Mesenchymal stem cell (in vitro differentiated cells and primary cell): ENCODE measurements at regions not wholly inside any gene's neighbourhood (a gene's known extent, or its start where the extent isn't known, plus 50 kb on each side); places are given as distances from the start of the nearest gene placed in this dataset.
"Not testable (repeated sequence)": the region's sequence is repeated elsewhere in the genome, so short reads cannot be mapped to it uniquely, and the experiment has no call there.

ENCODE experiments used
- DNase-seq: peaks from one replicate; pipeline ENCODE4 v3.0.0-alpha.2; 2013
- H2AFZ ChIP-seq: one replicate; pipeline ENCODE4 v1.6.1; 2013; ENCODE audit warnings: low read depth, mild to moderate bottlenecking, control low read depth, inconsistent platforms, low read length, moderate library complexity
- H2AK5ac ChIP-seq: 2 replicates; pipeline ENCODE4 v1.6.1; 2013; ENCODE audit warnings: low read length, moderate library complexity, mild to moderate bottlenecking, inconsistent platforms; ENCODE audit not compliant: severe bottlenecking
- H2BK120ac ChIP-seq: one replicate; pipeline ENCODE4 v1.6.1; 2013; ENCODE audit warnings: low read depth, mild to moderate bottlenecking, inconsistent platforms, low read length, moderate library complexity
- H2BK12ac ChIP-seq, 2 experiments: one replicate each; pipeline ENCODE4 v1.6.1; 2013; ENCODE audit warnings: inconsistent platforms in 2 of 2, low read length in 2 of 2, mild to moderate bottlenecking in 2 of 2, moderate library complexity in 2 of 2, control low read depth in 1 of 2
- H2BK15ac ChIP-seq: one replicate; pipeline ENCODE4 v1.6.1; 2013; ENCODE audit warnings: mild to moderate bottlenecking, low read depth, inconsistent platforms; ENCODE audit not compliant: poor library complexity, severe bottlenecking
- H2BK5ac ChIP-seq: 2 replicates; pipeline ENCODE4 v1.6.1; 2013; ENCODE audit warnings: low read depth, mild to moderate bottlenecking, low read length, control low read depth, inconsistent platforms; ENCODE audit not compliant: poor library complexity, severe bottlenecking
- H3K14ac ChIP-seq, 2 experiments: one replicate each; pipeline ENCODE4 v1.6.1; 2013; ENCODE audit warnings: inconsistent platforms in 2 of 2, low read length in 2 of 2, control low read depth in 1 of 2, mild to moderate bottlenecking in 1 of 2, moderate library complexity in 1 of 2
- H3K18ac ChIP-seq, 2 experiments: one replicate each; pipeline ENCODE4 v1.6.1; 2013; ENCODE audit warnings: inconsistent platforms in 2 of 2, low read length in 2 of 2, control low read depth in 1 of 2, low read depth in 1 of 2, mild to moderate bottlenecking in 1 of 2
- H3K23ac ChIP-seq, 2 experiments: one replicate each; pipeline ENCODE4 v1.6.1; 2013; ENCODE audit warnings: inconsistent platforms in 2 of 2, low read length in 2 of 2, mild to moderate bottlenecking in 2 of 2, moderate library complexity in 2 of 2, control low read depth in 1 of 2
- H3K27ac ChIP-seq: 2 replicates; pipeline ENCODE4 v1.5.1; 2013; ENCODE audit warnings: mild to moderate bottlenecking, moderate library complexity, low read length, control low read depth, inconsistent platforms; ENCODE audit not compliant: poor library complexity, severe bottlenecking
- H3K27me3 ChIP-seq, 2 experiments: 2 replicates each; pipeline versions ENCODE4 v1.6.1 to v1.7.0; 2013; ENCODE audit warnings: low read length in 2 of 2, mild to moderate bottlenecking in 2 of 2, moderate library complexity in 2 of 2, control low read depth in 1 of 2, inconsistent platforms in 1 of 2; ENCODE audit not compliant: control insufficient read depth in 1 of 2, insufficient read depth in 1 of 2
- H3K36me3 ChIP-seq, 2 experiments: 2 replicates each; pipeline versions ENCODE4 v1.6.1 to v1.7.0; 2013; ENCODE audit warnings: low read length in 2 of 2, control low read depth in 1 of 2, inconsistent platforms in 1 of 2, low read depth in 1 of 2, mild to moderate bottlenecking in 1 of 2; ENCODE audit not compliant: insufficient read depth in 2 of 2, control insufficient read depth in 1 of 2
- H3K4ac ChIP-seq, 2 experiments: one replicate each; pipeline ENCODE4 v1.6.1; 2013; ENCODE audit warnings: inconsistent platforms in 2 of 2, low read length in 2 of 2, mild to moderate bottlenecking in 2 of 2, moderate library complexity in 2 of 2, control low read depth in 1 of 2, low read depth in 1 of 2
- H3K4me1 ChIP-seq: 2 replicates; pipeline ENCODE4 v1.6.1; 2013; ENCODE audit warnings: low read depth, low read length, control low read depth; ENCODE audit not compliant: control insufficient read depth, insufficient read depth
- H3K4me2 ChIP-seq: 2 replicates; pipeline ENCODE4 v1.6.1; 2013; ENCODE audit warnings: low read length, mild to moderate bottlenecking, inconsistent platforms; ENCODE audit not compliant: poor library complexity, severe bottlenecking
- H3K4me3 ChIP-seq, 2 experiments: 2 replicates each; pipeline versions ENCODE4 v1.5.1 to v1.7.0; 2013; ENCODE audit warnings: low read length in 2 of 2, mild to moderate bottlenecking in 2 of 2, control low read depth in 1 of 2, low read depth in 1 of 2; ENCODE audit not compliant: insufficient read depth in 1 of 2
- H3K79me1 ChIP-seq: replicated peaks from 2 replicates; pipeline ENCODE4 v1.6.1; 2013; ENCODE audit warnings: mild to moderate bottlenecking, control low read depth, low read length, inconsistent platforms; ENCODE audit not compliant: poor library complexity, severe bottlenecking
- H3K9ac ChIP-seq: 2 replicates; pipeline ENCODE4 v1.7.0; 2013; ENCODE audit warnings: mild to moderate bottlenecking, low read length, moderate library complexity
- H3K9me3 ChIP-seq: 2 replicates; pipeline ENCODE4 v1.7.0; 2013; ENCODE audit warnings: mild to moderate bottlenecking, low read length; ENCODE audit not compliant: control insufficient read depth
- H4K8ac ChIP-seq: one replicate; pipeline ENCODE4 v1.6.1; 2013; ENCODE audit warnings: inconsistent platforms, mild to moderate bottlenecking, low read length, moderate library complexity
- H4K91ac ChIP-seq: one replicate; pipeline ENCODE4 v1.6.1; 2013; ENCODE audit warnings: mild to moderate bottlenecking, low read length, inconsistent platforms
- WGBS: methylation state at CpG from one replicate; pipeline ENCODE4 v1.1.7; 2013; ENCODE audit warnings: mixed read lengths; 5-methylcytosine and 5-hydroxymethylcytosine counted together

GRCh38 chr3:63719796-63720445 lies 67.4 kb downstream of the SNTN start:
- Histone ChIP-seq H3K9me3 (no peaks in the 10 kb centered on the region), H3K36me3 (no peaks in the 10 kb centered on the region), H2BK120ac (no peak overlapping the region), H3K18ac (no peak overlapping the region), H4K91ac (no peak overlapping the region), H2BK15ac (no peak overlapping the region), H3K9ac (no peak overlapping the region), H3K4me3 (no peak overlapping the region), H3K4me2 (no peak overlapping the region), H4K8ac (no peak overlapping the region), H3K27ac (no peak overlapping the region), H2BK5ac (no peak overlapping the region), H2AK5ac (no peak overlapping the region), H3K14ac (no peak overlapping the region), H2BK12ac (no peak overlapping the region), H3K23ac (no peak overlapping the region), H3K27me3 (no peaks in the 10 kb centered on the region), H2AFZ (no peak overlapping the region), H3K4ac (no peak overlapping the region), H3K4me1 (peaks cover 1% of the 10 kb centered on the region), H3K79me1 (no peaks in the 10 kb centered on the region)
- no peak for DNase-seq
- 82% methylated on average over 2 of the region's 5 CpGs for WGBS

GRCh38 chr3:63720951-63721350 lies 68.5 kb downstream of the SNTN start:
- not testable (repeated sequence) for H3K36me3 ChIP-seq, H3K79me1 ChIP-seq, H3K27me3 ChIP-seq, H3K4me3 ChIP-seq, DNase-seq, H3K23ac ChIP-seq, H3K4ac ChIP-seq, H2BK5ac ChIP-seq, H3K14ac ChIP-seq, H2BK15ac ChIP-seq, H2BK12ac ChIP-seq, H3K18ac ChIP-seq, H3K9ac ChIP-seq, H3K4me1 ChIP-seq, H4K91ac ChIP-seq, H2BK120ac ChIP-seq, H3K27ac ChIP-seq, H3K9me3 ChIP-seq, H2AK5ac ChIP-seq, H2AFZ ChIP-seq, H3K4me2 ChIP-seq, H4K8ac ChIP-seq
- 72% methylated on average over 1 of the region's 1 CpG for whole genome bisulfite sequencing

DNA sequence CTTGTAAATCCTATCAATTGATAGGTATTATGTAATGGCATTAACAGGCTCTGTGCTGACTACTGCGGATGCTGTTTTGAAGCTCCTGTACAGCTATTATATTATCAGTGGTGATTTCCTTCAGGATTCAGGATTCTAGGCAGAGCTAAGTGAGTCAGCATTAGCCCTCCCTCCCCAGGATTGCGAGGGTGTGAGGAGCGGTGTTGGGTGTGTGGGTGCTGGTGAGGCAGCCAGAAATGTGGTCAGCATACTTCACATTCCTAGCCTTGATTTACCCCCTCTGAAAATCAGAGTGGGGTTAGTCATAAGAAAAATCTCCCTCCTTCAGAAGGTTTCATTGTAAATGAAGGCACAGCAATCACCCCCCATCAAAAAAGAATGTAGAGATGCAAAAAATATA lies 72.5 kb downstream of the SNTN start:
- peak overlapping the region in 1 of 2 experiments; percentile 47 for H3K4me3 ChIP-seq

DNA sequence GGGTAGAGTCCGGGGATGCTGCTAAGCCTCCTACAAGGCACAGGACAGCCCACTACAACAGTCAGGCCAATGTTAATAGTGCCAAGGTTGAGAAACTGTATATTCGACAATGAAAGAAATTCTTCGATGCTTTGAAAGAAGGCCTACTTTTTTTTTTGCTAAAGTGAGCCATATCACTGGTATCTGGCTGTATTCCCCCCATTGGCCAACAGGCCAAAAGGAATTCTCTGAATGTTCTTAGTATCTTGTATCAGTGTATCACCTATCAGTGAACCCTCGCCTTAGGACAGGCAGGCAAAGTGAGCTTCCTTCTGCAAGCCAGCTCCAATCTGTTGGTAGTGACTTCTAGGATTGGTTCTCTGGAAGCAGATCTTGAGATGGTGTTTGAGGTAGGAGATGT lies 74.2 kb downstream of the SNTN start:
- Histone ChIP-seq H3K4me1 (peaks cover 3% of the 10 kb centered on the region), H3K14ac (no peak overlapping the region), H3K36me3 (no peaks in the 10 kb centered on the region), H3K4me2 (no peak overlapping the region), H3K4me3 (no peak overlapping the region), H3K9me3 (no peaks in the 10 kb centered on the region), H2BK120ac (no peak overlapping the region), H2BK12ac (no peak overlapping the region), H3K9ac (no peak overlapping the region), H3K79me1 (no peaks in the 10 kb centered on the region), H3K4ac (no peak overlapping the region), H2BK15ac (no peak overlapping the region), H3K27me3 (no peaks in the 10 kb centered on the region), H2AFZ (no peak overlapping the region), H3K18ac (no peak overlapping the region), H2AK5ac (no peak overlapping the region), H4K8ac (no peak overlapping the region), H4K91ac (no peak overlapping the region), H3K27ac (no peak overlapping the region), H3K23ac (no peak overlapping the region), H2BK5ac (no peak overlapping the region)
- 85% methylated on average over 4 of the region's 4 CpGs for WGBS
- DNase-seq: no peak

More for the DNA sequence above, 72.5 kb downstream of the SNTN start:
- H2BK5ac ChIP-seq: no peak overlapping the region
- H3K18ac ChIP-seq: no peak overlapping the region
- no peak overlapping the region for H2AFZ ChIP-seq
- WGBS: 78% methylated on average over 1 of the region's 3 CpGs
- H3K27me3 ChIP-seq: no peaks in the 10 kb centered on the region
- H3K79me1 ChIP-seq: no peaks in the 10 kb centered on the region
- no peak overlapping the region for H2BK12ac ChIP-seq
- no peak overlapping the region for H4K91ac ChIP-seq
- no peak overlapping the region for H3K23ac ChIP-seq
- no peak overlapping the region for H3K27ac ChIP-seq
- peaks cover 3% of the 10 kb centered on the region for H3K4me1 ChIP-seq
- no peak overlapping the region for H3K14ac ChIP-seq
- no peaks in the 10 kb centered on the region for H3K9me3 ChIP-seq
- H3K4me2 ChIP-seq: no peak overlapping the region
- H3K36me3 ChIP-seq: no peaks in the 10 kb centered on the region
- peak overlapping the region; percentile 5 for H3K9ac ChIP-seq
- no peak overlapping the region for H2BK15ac ChIP-seq
- no peak overlapping the region for H2BK120ac ChIP-seq
- DNase-seq: no peak
- no peak overlapping the region for H4K8ac ChIP-seq
- no peak overlapping the region for H2AK5ac ChIP-seq
- H3K4ac ChIP-seq: no peak overlapping the region
